Activated B cell treated with CpG ODN at 0.5 μM for 24 hours (primary cell): ENCODE measurements at regions not wholly inside any gene's neighbourhood (a gene's known extent, or its start where the extent isn't known, plus 50 kb on each side); places are given as distances from the start of the nearest gene placed in this dataset.

Experiments
- ATAC-seq: fragments of 200-7000 bp; cut with Tn5 transposase; one replicate; pipeline ENCODE4 v1.10.0; 2021; ENCODE audit warnings: low read depth, mild to moderate bottlenecking, moderate library complexity
- CTCF ChIA-PET: fragments of 350-600 bp; sonication (Branson Sonifier 250); formaldehyde crosslinking; loops from one replicate; lab custom pipeline; 2021; ENCODE audit warnings: antibody characterized with exemption; lab: Charles Lee
- POLR2A ChIA-PET: fragments of 350-600 bp; sonication (Branson Sonifier 250); formaldehyde crosslinking; loops from one replicate; lab custom pipeline; 2021; ENCODE audit warnings: antibody characterized with exemption; lab: Charles Lee
- DNase-seq: peaks from one replicate; pipeline ENCODE4 v3.0.0; 2022
- H3K27ac Mint-ChIP-seq: one replicate; pipeline ENCODE4 v1.8.0; 2020; ENCODE audit warnings: mixed read lengths
- H3K27me3 Mint-ChIP-seq: one replicate; pipeline ENCODE4 v1.8.0; 2021; ENCODE audit warnings: mixed read lengths
- H3K36me3 Mint-ChIP-seq: one replicate; pipeline ENCODE4 v1.8.0; 2021; ENCODE audit warnings: low read depth, mixed read lengths
- H3K4me1 Mint-ChIP-seq: one replicate; pipeline ENCODE4 v1.8.0; 2021; ENCODE audit warnings: mixed read lengths
- H3K4me3 Mint-ChIP-seq: one replicate; pipeline ENCODE4 v1.8.0; 2020; ENCODE audit warnings: mild to moderate bottlenecking, mixed read lengths
- H3K9me3 Mint-ChIP-seq: one replicate; pipeline ENCODE4 v1.8.0; 2020; ENCODE audit warnings: mixed read lengths
- CTCF ChIP-seq: fragments of 200-600 bp; IDR thresholded peaks from one replicate; pipeline ENCODE4 v1.8.0; 2022; ENCODE audit warnings: antibody characterized with exemption, mild to moderate bottlenecking
- intact Hi-C: fragments of 100-400 bp; cut with micrococcal nuclease; formaldehyde crosslinking; loops from one replicate; pipeline ENCODE4 v1.15.1; 2024

GRCh38 chr17:71938340-71939010 is 182.3 kb upstream of the SOX9 start:
- TF ChIP-seq CTCF = no peak
- no peak for ATAC-seq
- Mint-ChIP-seq H3K4me1 (no peaks in the 10 kb centered on the region), H3K4me3 (no peak overlapping the region), H3K27me3 (no peaks in the 10 kb centered on the region), H3K27ac (no peak overlapping the region), H3K36me3 (no peaks in the 10 kb centered on the region), H3K9me3 (peaks cover 3% of the 10 kb centered on the region)
- intact Hi-C loops = no loop called here
- ChIA-PET CTCF (no interaction called here), POLR2A (no interaction called here)
- DNase-seq = no peak

- ATAC-seq (no peak), DNase-seq (no peak)
- Mint-ChIP-seq H3K4me3 (no peak overlapping the region), H3K27ac (no peak overlapping the region), H3K9me3 (peaks cover 5% of the 10 kb centered on the region), H3K4me1 (no peaks in the 10 kb centered on the region), H3K27me3 (no peaks in the 10 kb centered on the region), H3K36me3 (no peaks in the 10 kb centered on the region)
- intact Hi-C loops = no loop called here
- TF ChIP-seq CTCF = no peak
- POLR2A ChIA-PET = no interaction called here
- CTCF ChIA-PET = no interaction called here
Measured at GRCh38 chr17:71941920-71942319, 178.9 kb upstream of the SOX9 start.

- intact Hi-C loops = no loop called here
- Mint-ChIP-seq H3K36me3 (no peaks in the 10 kb centered on the region), H3K4me1 (no peaks in the 10 kb centered on the region), H3K9me3 (peaks cover 5% of the 10 kb centered on the region), H3K27me3 (no peaks in the 10 kb centered on the region), H3K27ac (no peak overlapping the region), H3K4me3 (no peak overlapping the region)
- CTCF ChIA-PET = no interaction called here
- POLR2A ChIA-PET = no interaction called here
- DNase-seq (no peak), ATAC-seq (no peak)
- TF ChIP-seq CTCF = no peak
Measured at GRCh38 chr17:71942626-71943025, 178.2 kb upstream of the SOX9 start.

GRCh38 chr17:71948703-71949422 is 172.0 kb upstream of the SOX9 start:
- ATAC-seq = no peak
- ChIA-PET CTCF (no interaction called here), POLR2A (no interaction called here)
- intact Hi-C loops = no loop called here
- H3K27me3 Mint-ChIP-seq = no peaks in the 10 kb centered on the region
- H3K9me3 Mint-ChIP-seq = no peaks in the 10 kb centered on the region
- no peaks in the 10 kb centered on the region for H3K36me3 Mint-ChIP-seq
- no peak overlapping the region for H3K4me3 Mint-ChIP-seq
- no peak for TF ChIP-seq CTCF
- DNase-seq = no peak
- no peaks in the 10 kb centered on the region for H3K4me1 Mint-ChIP-seq
- no peak overlapping the region for H3K27ac Mint-ChIP-seq

- peaks cover 5% of the 10 kb centered on the region for H3K9me3 Mint-ChIP-seq
- intact Hi-C loops = no loop called here
- ATAC-seq (no peak), DNase-seq (no peak)
- no peak for TF ChIP-seq CTCF
- H3K36me3 Mint-ChIP-seq = no peaks in the 10 kb centered on the region
- CTCF ChIA-PET = no interaction called here
- H3K4me3 Mint-ChIP-seq = no peak overlapping the region
- no peak overlapping the region for H3K27ac Mint-ChIP-seq
- H3K4me1 Mint-ChIP-seq = no peaks in the 10 kb centered on the region
- POLR2A ChIA-PET = no interaction called here
- no peaks in the 10 kb centered on the region for H3K27me3 Mint-ChIP-seq
Measured at GRCh38 chr17:71959154-71959553, 161.7 kb upstream of the SOX9 start.
